ENCODE measurements at regions not wholly inside any gene's neighbourhood (a gene's known extent, or its start where the extent isn't known, plus 50 kb on each side); places are given as distances from the start of the nearest gene placed in this dataset.

DNA sequence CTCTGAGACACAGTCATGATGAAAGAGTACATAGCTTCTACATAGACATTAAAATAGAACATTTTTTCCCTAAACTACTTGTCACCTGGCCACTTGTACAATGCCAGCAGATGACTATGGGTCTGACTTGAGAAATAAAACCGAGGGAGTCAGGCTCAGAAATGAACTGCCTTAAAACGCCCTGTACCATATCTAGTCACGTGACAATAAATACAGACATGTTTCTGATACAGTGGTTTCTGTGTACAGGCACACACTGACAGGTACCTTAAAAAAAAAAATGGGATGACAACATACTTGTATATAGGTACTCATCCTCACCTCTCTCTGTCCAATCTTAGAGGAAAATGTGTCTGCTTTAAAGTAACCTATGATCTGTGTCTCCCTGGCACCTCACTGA is 144.1 kb downstream of the SH3BGRL2 start:
- no peak overlapping the region for H3K9ac ChIP-seq (ENCODE audit: low read depth, low read length)
- no peaks in the 10 kb centered on the region for H3K4me1 ChIP-seq (ENCODE audit: insufficient read depth, low read length)
- no peaks in the 10 kb centered on the region for H3K9me3 ChIP-seq (ENCODE audit: control insufficient read depth, insufficient read depth, low read length)
- H3K36me3 ChIP-seq (ENCODE audit: insufficient read depth, low read length): no peaks in the 10 kb centered on the region

DNA sequence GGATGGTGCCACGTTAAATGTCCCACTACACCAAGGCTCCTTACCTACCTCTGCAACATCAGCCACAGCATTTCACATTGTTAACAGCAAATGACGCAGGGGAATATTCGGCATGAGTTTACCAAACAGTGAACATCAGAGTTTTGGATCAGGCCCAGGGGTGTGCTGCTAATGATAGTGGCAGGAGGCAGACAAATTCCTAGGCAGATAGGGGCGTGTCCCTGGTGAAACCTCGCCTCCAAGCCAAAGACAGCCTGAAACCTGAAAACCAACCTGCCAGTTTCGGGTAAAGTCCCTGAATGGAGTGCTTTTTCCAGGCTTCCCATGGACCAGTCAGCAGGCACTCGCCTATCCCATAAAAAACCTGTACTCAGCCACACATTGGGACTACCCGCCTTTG is 133.6 kb downstream of the SH3BGRL2 start:
- Histone ChIP-seq H3K4me1 (ENCODE audit: insufficient read depth, low read length) (no peaks in the 10 kb centered on the region), H3K9ac (ENCODE audit: low read depth, low read length) (no peak overlapping the region)

GRCh38 chr6:79763301-79763700 is 132.2 kb downstream of the SH3BGRL2 start:
- H3K9me3 ChIP-seq (ENCODE audit: control insufficient read depth, insufficient read depth, low read length): no peaks in the 10 kb centered on the region
- H3K36me3 ChIP-seq (ENCODE audit: insufficient read depth, low read length): no peaks in the 10 kb centered on the region
- H3K9ac ChIP-seq (ENCODE audit: low read depth, low read length): no peak overlapping the region
- H3K4me1 ChIP-seq (ENCODE audit: insufficient read depth, low read length): no peaks in the 10 kb centered on the region

More for the DNA sequence above, 133.6 kb downstream of the SH3BGRL2 start:
- no peaks in the 10 kb centered on the region for H3K36me3 ChIP-seq (ENCODE audit: insufficient read depth, low read length)
- H3K9me3 ChIP-seq (ENCODE audit: control insufficient read depth, insufficient read depth, low read length): 0 out of 2 replicates have a peak, but pooled peaks cover 5% of the 10 kb centered on the region

DNA sequence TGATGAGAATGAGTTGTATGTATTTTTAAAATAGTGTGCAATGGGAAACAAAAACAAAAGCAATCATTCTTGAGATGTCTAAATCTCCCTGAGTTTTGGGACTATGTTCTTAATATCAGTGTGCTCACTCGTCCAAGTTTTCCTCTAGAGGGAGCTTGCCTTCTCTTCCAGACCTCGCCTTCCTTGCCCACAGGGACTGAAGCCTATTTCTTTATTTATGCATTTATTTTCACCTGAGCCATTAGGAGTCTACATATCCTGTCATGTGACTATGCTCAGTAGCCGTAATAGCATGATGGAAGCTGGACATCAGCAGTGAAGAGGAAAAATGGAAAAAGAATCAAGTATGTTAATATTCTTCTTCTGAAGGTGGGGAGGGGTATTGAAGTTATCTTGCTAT is 131.2 kb downstream of the SH3BGRL2 start:
- Histone ChIP-seq H3K4me1 (ENCODE audit: insufficient read depth, low read length) (no peaks in the 10 kb centered on the region), H3K9ac (ENCODE audit: low read depth, low read length) (no peak overlapping the region), H3K36me3 (ENCODE audit: insufficient read depth, low read length) (no peaks in the 10 kb centered on the region), H3K9me3 (ENCODE audit: control insufficient read depth, insufficient read depth, low read length) (no peaks in the 10 kb centered on the region)

DNA sequence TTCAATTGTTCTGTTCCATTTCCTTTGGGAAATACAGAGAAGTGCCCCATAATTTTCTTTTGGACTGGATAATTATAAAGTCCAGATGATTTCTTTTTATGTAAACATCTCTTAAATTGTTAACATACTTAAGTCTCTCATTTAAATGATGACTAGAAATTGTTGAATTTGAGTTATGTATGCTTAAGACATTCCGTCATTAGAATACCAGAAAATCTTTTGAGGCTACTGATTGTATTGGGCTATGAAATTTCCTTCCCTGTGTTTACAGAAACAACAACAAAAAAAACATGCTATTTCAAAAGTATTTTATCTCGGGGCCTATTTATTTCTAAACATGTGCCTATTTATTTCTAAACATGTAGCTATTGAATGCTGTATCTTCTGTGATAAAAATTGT is 125.4 kb downstream of the SH3BGRL2 start:
- no peak overlapping the region for H3K9ac ChIP-seq (ENCODE audit: low read depth, low read length)

DNA sequence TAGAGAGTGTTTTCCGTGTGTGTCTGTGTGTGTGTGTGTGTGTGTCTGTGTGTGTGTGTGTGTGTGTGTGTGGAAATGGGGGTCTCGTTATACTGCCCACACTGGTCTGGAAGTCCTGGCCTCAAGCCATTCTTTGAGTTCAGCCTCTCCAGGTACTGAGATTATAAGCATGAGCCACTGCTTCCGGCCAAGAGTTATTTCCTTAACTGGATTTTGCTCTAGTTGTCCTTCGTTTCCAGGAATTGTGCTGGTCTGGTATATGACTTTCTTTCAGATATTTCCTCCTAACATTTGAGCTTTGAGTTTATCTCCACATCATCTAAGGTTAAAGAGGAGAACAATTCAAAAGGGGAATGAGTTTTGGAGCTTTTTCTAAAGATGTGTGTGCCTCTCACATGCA is 124.8 kb downstream of the SH3BGRL2 start:
- H3K36me3 ChIP-seq (ENCODE audit: insufficient read depth, low read length): no peaks in the 10 kb centered on the region
- no peaks in the 10 kb centered on the region for H3K9me3 ChIP-seq (ENCODE audit: control insufficient read depth, insufficient read depth, low read length)
- H3K9ac ChIP-seq (ENCODE audit: low read depth, low read length): no peak overlapping the region
- H3K4me1 ChIP-seq (ENCODE audit: insufficient read depth, low read length): no peaks in the 10 kb centered on the region

More for the DNA sequence above, 125.4 kb downstream of the SH3BGRL2 start:
- no peaks in the 10 kb centered on the region for H3K36me3 ChIP-seq (ENCODE audit: insufficient read depth, low read length)
- no peaks in the 10 kb centered on the region for H3K4me1 ChIP-seq (ENCODE audit: insufficient read depth, low read length)
- H3K9me3 ChIP-seq (ENCODE audit: control insufficient read depth, insufficient read depth, low read length): no peaks in the 10 kb centered on the region
